ENCODE measurements at regions not wholly inside any gene's neighbourhood (a gene's known extent, or its start where the extent isn't known, plus 50 kb on each side); places are given as distances from the start of the nearest gene placed in this dataset.
"Not testable (repeated sequence)": the region's sequence is repeated elsewhere in the genome, so short reads cannot be mapped to it uniquely, and the experiment has no call there.

GRCh38 chr12:119931402-119931801, 54.3 kb upstream of the CIT start:
- DNase-seq, result no peak

- DNase-seq, result no peak
These were observed 55.8 kb upstream of the CIT start for GRCh38 chr12:119932921-119933320.

GRCh38 chr12:119934780-119935179, 54.3 kb upstream of the BICDL1 start:
- not testable (repeated sequence) for DNase-seq

- DNase-seq, result no peak
These were observed 52.2 kb upstream of the BICDL1 start for GRCh38 chr12:119936705-119937311.

- peak; percentile 69 for DNase-seq
These were observed 50.9 kb upstream of the BICDL1 start for GRCh38 chr12:119938049-119938667.

All from NCI-H69 (cell line).